ENCODE measurements at regions not wholly inside any gene's neighbourhood (a gene's known extent, or its start where the extent isn't known, plus 50 kb on each side); places are given as distances from the start of the nearest gene placed in this dataset.
"Not testable (repeated sequence)": the region's sequence is repeated elsewhere in the genome, so short reads cannot be mapped to it uniquely, and the experiment has no call there.

- Histone ChIP-seq H3K36me3 (no peaks in the 10 kb centered on the region), H3K4me1 (no peaks in the 10 kb centered on the region), H3K27ac (no peak overlapping the region), H3K27me3 (peaks cover 0 to 4% (median 0%) of the 10 kb centered on the region in 3 donors), H3K9me3 (no peaks in the 10 kb centered on the region), H3K4me3 (no peak overlapping the region)
- WGBS, 2 donors: 85 to 89% methylated on average over 5 of the region's 5 CpGs
- DNase-seq: no peak
- TF ChIP-seq EP300 (IDR thresholded peaks at IDR 0.05) (no peak), POLR2AphosphoS5 (IDR thresholded peaks at IDR 0.05) (no peak), POLR2A (IDR thresholded peaks at IDR 0.05) (no peak)
- TF ChIP-seq, protein P1, sequence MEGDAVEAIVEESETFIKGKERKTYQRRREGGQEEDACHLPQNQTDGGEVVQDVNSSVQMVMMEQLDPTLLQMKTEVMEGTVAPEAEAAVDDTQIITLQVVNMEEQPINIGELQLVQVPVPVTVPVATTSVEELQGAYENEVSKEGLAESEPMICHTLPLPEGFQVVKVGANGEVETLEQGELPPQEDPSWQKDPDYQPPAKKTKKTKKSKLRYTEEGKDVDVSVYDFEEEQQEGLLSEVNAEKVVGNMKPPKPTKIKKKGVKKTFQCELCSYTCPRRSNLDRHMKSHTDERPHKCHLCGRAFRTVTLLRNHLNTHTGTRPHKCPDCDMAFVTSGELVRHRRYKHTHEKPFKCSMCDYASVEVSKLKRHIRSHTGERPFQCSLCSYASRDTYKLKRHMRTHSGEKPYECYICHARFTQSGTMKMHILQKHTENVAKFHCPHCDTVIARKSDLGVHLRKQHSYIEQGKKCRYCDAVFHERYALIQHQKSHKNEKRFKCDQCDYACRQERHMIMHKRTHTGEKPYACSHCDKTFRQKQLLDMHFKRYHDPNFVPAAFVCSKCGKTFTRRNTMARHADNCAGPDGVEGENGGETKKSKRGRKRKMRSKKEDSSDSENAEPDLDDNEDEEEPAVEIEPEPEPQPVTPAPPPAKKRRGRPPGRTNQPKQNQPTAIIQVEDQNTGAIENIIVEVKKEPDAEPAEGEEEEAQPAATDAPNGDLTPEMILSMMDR (IDR thresholded peaks at IDR 0.05): no peak
- intact Hi-C loops (cut with DNase I): no loop called here
Measured at GRCh38 chr10:85138046-85138445, 809.7 kb downstream of the CCSER2 start.

DNA sequence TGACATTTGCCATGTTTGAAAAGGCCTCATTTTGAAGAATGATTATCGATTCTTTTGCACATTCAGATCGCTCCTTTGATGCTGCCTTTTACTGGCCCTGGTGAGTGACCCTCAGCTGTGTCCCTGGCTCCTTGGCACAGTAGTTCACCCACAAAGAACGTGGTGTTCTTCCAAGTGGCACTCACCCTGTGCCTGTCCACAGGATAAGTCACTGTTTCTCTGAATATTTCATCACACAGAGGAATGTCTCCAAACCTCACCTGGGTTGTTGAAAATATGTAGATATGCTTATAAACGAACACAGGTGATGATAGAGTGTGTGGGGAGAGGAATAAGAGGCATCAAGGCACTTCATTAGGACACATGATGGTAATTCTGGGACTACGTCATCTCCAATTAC lies 810.7 kb downstream of the CCSER2 start:
- Histone ChIP-seq H3K4me1 (no peaks in the 10 kb centered on the region), H3K9me3 (no peaks in the 10 kb centered on the region), H3K27me3 (peaks cover 0 to 4% (median 0%) of the 10 kb centered on the region in 3 donors), H3K4me3 (no peak overlapping the region), H3K36me3 (no peaks in the 10 kb centered on the region), H3K27ac (no peak overlapping the region)
- intact Hi-C loops (cut with DNase I): no loop called here
- WGBS, 2 donors: 78% methylated on average over 5 of the region's 5 CpGs
- no peak for DNase-seq
- no peak for TF ChIP-seq POLR2AphosphoS5 (IDR thresholded peaks at IDR 0.05)
- TF ChIP-seq, protein P1 (IDR thresholded peaks at IDR 0.05): no peak
- no peak for TF ChIP-seq POLR2A (IDR thresholded peaks at IDR 0.05)
- TF ChIP-seq EP300 (IDR thresholded peaks at IDR 0.05): no peak

- H3K27me3 ChIP-seq; H3K9me3 ChIP-seq; H3K4me1 ChIP-seq; H3K27ac ChIP-seq; intact Hi-C loops (cut with DNase I); H3K36me3 ChIP-seq; H3K4me3 ChIP-seq; DNase-seq: not testable (repeated sequence)
- 95 to 96% methylated on average over 25 of the region's 25 CpGs for WGBS, 2 donors
Measured at GRCh38 chr10:85141520-85141919, 813.1 kb downstream of the CCSER2 start.

DNA sequence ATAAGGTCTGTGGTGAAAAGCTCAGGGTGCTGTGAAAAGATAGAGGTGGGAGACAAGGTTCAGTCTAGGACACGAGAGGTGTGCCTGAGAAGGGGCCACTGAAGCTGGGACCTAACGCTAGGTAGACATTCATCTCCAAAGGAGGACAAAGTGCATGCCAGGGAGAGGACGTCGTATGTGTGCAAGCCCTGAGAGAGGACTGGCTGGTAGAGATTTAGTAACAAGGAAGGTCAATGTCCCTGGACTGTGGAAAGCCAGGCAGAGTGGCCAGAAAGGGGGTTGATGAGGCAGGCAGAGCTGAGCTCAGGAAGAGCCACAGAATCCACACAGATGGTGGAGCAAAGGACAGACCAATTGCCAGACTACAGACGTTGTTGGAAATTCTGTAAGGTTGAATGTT lies 817.6 kb downstream of the CCSER2 start:
- TF ChIP-seq POLR2AphosphoS5 (IDR thresholded peaks at IDR 0.05) (no peak), EP300 (IDR thresholded peaks at IDR 0.05) (no peak), POLR2A (IDR thresholded peaks at IDR 0.05) (no peak)
- TF ChIP-seq, protein P1 (IDR thresholded peaks at IDR 0.05): no peak
- H3K9me3 ChIP-seq: no peaks in the 10 kb centered on the region
- intact Hi-C loops (cut with DNase I): no loop called here
- no peaks in the 10 kb centered on the region for H3K27me3 ChIP-seq
- no peak overlapping the region for H3K27ac ChIP-seq
- H3K4me3 ChIP-seq: no peak overlapping the region
- no peak for DNase-seq
- 62 to 72% methylated on average over 5 of the region's 5 CpGs for WGBS, 2 donors
- H3K4me1 ChIP-seq: no peaks in the 10 kb centered on the region
- H3K36me3 ChIP-seq: no peaks in the 10 kb centered on the region

GRCh38 chr10:85147346-85148250 lies 819.2 kb downstream of the CCSER2 start:
- Histone ChIP-seq H3K27me3 (peaks cover 0 to 3% (median 0%) of the 10 kb centered on the region in 3 donors), H3K27ac (no peak overlapping the region), H3K4me3 (no peak overlapping the region), H3K36me3 (no peaks in the 10 kb centered on the region), H3K4me1 (no peaks in the 10 kb centered on the region), H3K9me3 (no peaks in the 10 kb centered on the region)
- no peak for DNase-seq
- WGBS, 2 donors: 85 to 89% methylated on average over 1 of the region's 1 CpG
- TF ChIP-seq POLR2A (IDR thresholded peaks at IDR 0.05): no peak
- no peak for TF ChIP-seq POLR2AphosphoS5 (IDR thresholded peaks at IDR 0.05)
- TF ChIP-seq, protein P1 (IDR thresholded peaks at IDR 0.05): no peak
- TF ChIP-seq EP300 (IDR thresholded peaks at IDR 0.05): no peak
- intact Hi-C loops (cut with DNase I): no loop called here
